Body of pancreas (tissue), 4 donors: ENCODE measurements at regions not wholly inside any gene's neighbourhood (a gene's known extent, or its start where the extent isn't known, plus 50 kb on each side); places are given as distances from the start of the nearest gene placed in this dataset.

ENCODE experiments used
- ATAC-seq: fragments of 150-250 bp; one replicate; pipeline ENCODE4 v1.9.1; 2016
- DNase-seq, 4 donors: peaks; one replicate each; pipeline ENCODE4 v3.0.0-alpha.2; 2019
- H3K27ac ChIP-seq, 4 donors: fragments of 200-600 bp; sonication (generic); 1 replicate in 3 of 4; 2 replicates in 1 of 4; pipeline versions ENCODE4 v1.5.1 to v1.6.1; 2016 to 2019; ENCODE audit warnings: mild to moderate bottlenecking in 1 of 4, mixed read lengths in 1 of 4, moderate library complexity in 1 of 4
- H3K27me3 ChIP-seq, 2 donors: fragments of 200-600 bp; sonication (generic); one replicate each; pipeline ENCODE4 v1.6.0; 2016; ENCODE audit warnings: mild to moderate bottlenecking in 1 of 2
- H3K36me3 ChIP-seq, 2 donors: fragments of 200-600 bp; sonication (generic); replicated peaks in 1 of 2; 2 replicates each; pipeline ENCODE4 v1.5.1; 2016; ENCODE audit warnings: low read depth in 2 of 2; ENCODE audit not compliant: insufficient read depth in 1 of 2
- H3K4me1 ChIP-seq: fragments of 200-600 bp; sonication (generic); one replicate; pipeline ENCODE4 v1.6.0; 2016
- H3K4me3 ChIP-seq, 2 donors: fragments of 200-600 bp; sonication (generic); 1 replicate in 1 of 2; 2 replicates in 1 of 2; pipeline ENCODE4 v1.5.1; 2016 to 2019
- H3K9me3 ChIP-seq, 3 donors: fragments of 200-600 bp; sonication (generic); 1 replicate in 2 of 3; 2 replicates in 1 of 3; pipeline ENCODE4 v1.5.1; 2016
- POLR2A ChIP-seq, 3 donors: fragments of 450-650 bp; IDR thresholded peaks; one replicate each; pipeline ENCODE4 v1.6.1; 2016; ENCODE audit warnings: antibody characterized with exemption in 3 of 3, mild to moderate bottlenecking in 2 of 3
- WGBS, 2 donors: methylation state at CpG; one replicate each; pipeline ENCODE4 v1.1.5; 2017; 5-methylcytosine and 5-hydroxymethylcytosine counted together
- intact Hi-C: fragments of 100-400 bp; cut with DNase I; formaldehyde crosslinking; loops from one replicate; pipeline ENCODE4 v1.15.1; 2023
- TF ChIP-seq, protein P1 (sequence below), 7 experiments: fragments of 450-650 bp in 4 of 7; fragments of 200-600 bp in 3 of 7; sonication (generic) in 3 of 7; IDR thresholded peaks; one replicate each; pipeline ENCODE4 v1.5.1; 2016 to 2019; ENCODE audit warnings: antibody characterized with exemption in 7 of 7

DNA sequence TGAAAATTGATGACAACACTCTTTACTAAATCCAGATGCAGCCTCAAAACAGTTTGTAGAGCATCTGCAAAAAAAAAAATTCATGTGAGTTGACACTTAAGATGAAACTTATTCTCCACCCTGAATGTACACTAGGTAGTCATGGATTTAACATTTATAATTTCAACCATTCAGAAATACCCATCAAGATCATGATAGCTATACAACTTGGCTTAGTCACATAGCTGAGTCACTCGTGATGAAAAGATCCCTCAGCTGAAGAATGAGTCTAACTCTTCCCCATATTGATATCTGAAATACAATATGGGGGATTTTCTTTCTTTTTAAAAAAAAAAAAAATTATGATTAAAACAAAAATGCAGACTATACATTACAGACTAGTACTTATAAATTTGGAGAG, 104.8 kb upstream of the PLEKHG7 start:
- TF ChIP-seq, protein P1, sequence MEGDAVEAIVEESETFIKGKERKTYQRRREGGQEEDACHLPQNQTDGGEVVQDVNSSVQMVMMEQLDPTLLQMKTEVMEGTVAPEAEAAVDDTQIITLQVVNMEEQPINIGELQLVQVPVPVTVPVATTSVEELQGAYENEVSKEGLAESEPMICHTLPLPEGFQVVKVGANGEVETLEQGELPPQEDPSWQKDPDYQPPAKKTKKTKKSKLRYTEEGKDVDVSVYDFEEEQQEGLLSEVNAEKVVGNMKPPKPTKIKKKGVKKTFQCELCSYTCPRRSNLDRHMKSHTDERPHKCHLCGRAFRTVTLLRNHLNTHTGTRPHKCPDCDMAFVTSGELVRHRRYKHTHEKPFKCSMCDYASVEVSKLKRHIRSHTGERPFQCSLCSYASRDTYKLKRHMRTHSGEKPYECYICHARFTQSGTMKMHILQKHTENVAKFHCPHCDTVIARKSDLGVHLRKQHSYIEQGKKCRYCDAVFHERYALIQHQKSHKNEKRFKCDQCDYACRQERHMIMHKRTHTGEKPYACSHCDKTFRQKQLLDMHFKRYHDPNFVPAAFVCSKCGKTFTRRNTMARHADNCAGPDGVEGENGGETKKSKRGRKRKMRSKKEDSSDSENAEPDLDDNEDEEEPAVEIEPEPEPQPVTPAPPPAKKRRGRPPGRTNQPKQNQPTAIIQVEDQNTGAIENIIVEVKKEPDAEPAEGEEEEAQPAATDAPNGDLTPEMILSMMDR (IDR thresholded peaks at IDR 0.05), result no peak
- no peak for TF ChIP-seq POLR2A (IDR thresholded peaks at IDR 0.05)
- Histone ChIP-seq H3K4me3 (no peak overlapping the region), H3K27me3 (no peaks in the 10 kb centered on the region), H3K36me3 (no peaks in the 10 kb centered on the region), H3K9me3 (peaks cover 0 to 9% (median 0%) of the 10 kb centered on the region in 3 donors), H3K27ac (no peak overlapping the region), H3K4me1 (no peaks in the 10 kb centered on the region)
- ATAC-seq (no peak), DNase-seq (no peak)
- intact Hi-C loops, result no loop called here
- 41 to 43% methylated on average over 1 of the region's 1 CpG for WGBS, 2 donors

DNA sequence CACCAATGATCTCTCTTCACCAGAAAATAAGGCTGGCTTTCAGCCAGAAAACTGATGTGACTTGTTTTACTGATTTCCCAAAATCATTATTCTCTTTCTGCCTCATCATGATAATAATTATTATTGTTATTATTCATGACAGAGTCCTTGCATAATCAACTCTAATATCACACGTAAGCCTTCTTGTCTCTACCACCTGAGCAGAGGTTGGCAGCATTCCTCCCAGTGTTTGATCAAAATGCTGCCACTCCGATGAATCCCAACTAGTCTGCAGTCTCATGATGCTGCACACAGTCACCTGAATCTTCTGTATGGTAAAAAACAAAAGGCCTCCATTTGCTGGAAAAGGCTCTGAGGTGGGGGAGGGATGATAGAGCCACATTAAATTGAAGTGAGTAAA, 105.7 kb upstream of the PLEKHG7 start:
- Histone ChIP-seq H3K4me3 (no peak overlapping the region), H3K27me3 (no peaks in the 10 kb centered on the region)

DNA sequence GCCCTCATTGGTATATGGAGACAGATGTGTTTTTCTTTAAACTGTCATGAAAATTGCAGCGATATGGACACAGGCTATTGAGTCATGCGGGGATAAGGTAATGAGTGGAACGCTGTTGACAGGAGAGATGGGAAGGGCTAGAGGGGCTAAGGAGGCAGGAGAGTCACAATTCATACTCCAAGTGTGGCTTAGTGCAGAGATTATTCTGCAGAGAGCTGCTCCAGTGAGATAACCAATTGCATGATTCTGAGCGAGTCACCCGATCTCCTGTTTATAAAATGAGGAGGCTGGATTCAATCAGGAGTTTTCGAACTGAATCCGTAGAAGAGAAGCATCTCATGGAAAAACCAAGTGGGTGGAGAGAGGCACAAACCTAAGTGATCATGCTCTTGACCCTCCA, 106.4 kb upstream of the PLEKHG7 start:
- H3K27me3 ChIP-seq, result no peaks in the 10 kb centered on the region
- ATAC-seq (no peak), DNase-seq (no peak)
- peaks cover 0 to 9% (median 0%) of the 10 kb centered on the region in 3 donors for H3K9me3 ChIP-seq
- intact Hi-C loops, result no loop called here
- TF ChIP-seq POLR2A (IDR thresholded peaks at IDR 0.05), result no peak
- TF ChIP-seq, protein P1 (IDR thresholded peaks at IDR 0.05), result no peak
- no peak overlapping the region for H3K4me3 ChIP-seq
- 80 to 84% methylated on average over 7 of the region's 7 CpGs for WGBS, 2 donors
- no peaks in the 10 kb centered on the region for H3K36me3 ChIP-seq
- H3K4me1 ChIP-seq, result no peaks in the 10 kb centered on the region
- no peak overlapping the region for H3K27ac ChIP-seq

More for the DNA sequence above, 105.7 kb upstream of the PLEKHG7 start:
- no peaks in the 10 kb centered on the region for H3K36me3 ChIP-seq
- 58 to 66% methylated on average over 2 of the region's 2 CpGs for WGBS, 2 donors
- ATAC-seq (no peak), DNase-seq (no peak)
- H3K9me3 ChIP-seq, result peaks cover 0 to 9% (median 0%) of the 10 kb centered on the region in 3 donors
- no peak overlapping the region for H3K27ac ChIP-seq
- TF ChIP-seq, protein P1 (IDR thresholded peaks at IDR 0.05), result no peak
- TF ChIP-seq POLR2A (IDR thresholded peaks at IDR 0.05), result no peak
- intact Hi-C loops, result no loop called here
- no peaks in the 10 kb centered on the region for H3K4me1 ChIP-seq

DNA sequence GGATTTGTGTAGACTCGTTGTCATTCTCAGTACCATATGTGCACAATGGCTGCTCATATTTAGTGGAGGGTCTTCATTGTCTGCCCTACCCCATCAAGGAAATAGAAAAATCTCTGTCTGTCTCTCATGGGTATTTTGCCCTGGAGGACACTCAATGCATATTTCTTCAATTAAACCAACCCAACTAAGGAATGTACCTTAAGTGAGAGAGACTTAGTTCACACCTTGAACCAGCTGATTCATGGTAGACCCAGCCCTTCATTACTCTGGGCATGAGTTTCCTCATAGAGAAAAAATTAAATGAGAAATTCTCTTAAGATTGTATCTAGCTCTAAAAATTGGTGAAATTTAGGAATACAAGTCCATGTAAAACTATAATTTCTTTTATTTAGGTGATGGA, 107.1 kb upstream of the PLEKHG7 start:
- ATAC-seq (no peak), DNase-seq (no peak)
- Histone ChIP-seq H3K27me3 (no peaks in the 10 kb centered on the region), H3K9me3 (peaks cover 0 to 9% (median 0%) of the 10 kb centered on the region in 3 donors), H3K27ac (no peak overlapping the region), H3K4me1 (no peaks in the 10 kb centered on the region), H3K4me3 (no peak overlapping the region), H3K36me3 (no peaks in the 10 kb centered on the region)
- TF ChIP-seq POLR2A (IDR thresholded peaks at IDR 0.05), result no peak
- TF ChIP-seq, protein P1 (IDR thresholded peaks at IDR 0.05), result no peak
- intact Hi-C loops, result no loop called here
- WGBS, 2 donors, result 67 to 95% methylated on average over 1 of the region's 1 CpG

DNA sequence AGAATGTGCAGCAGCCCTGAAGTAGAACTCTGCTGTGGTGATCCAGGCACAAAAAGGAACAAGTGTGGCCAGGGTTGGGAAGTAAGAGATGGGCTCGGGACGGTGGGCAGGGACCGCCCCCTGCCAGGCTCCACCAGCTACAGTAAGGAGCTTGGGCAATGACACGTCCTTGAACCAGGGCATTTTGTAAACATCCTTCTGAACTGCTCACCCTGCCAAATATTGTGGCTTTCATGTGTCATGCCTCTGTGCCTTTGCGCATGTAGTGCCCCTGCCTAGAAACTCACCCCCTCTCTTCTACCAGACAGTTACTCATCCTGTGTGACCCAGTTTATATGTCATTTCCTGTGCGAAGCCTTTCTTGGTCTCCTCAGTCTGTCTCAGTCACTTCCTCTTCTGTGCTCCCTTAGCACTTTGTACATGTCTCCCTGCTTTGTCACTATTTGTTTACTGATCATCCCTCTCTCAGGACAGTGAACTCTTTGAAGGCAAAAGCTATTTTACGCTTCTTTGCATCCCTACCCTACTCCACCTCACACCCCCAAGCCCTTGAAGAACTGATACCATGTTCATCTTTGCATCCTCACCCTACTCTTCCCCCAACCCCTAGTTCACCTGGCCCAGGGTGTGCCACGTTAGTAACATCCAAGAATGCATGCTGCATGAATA, 108.9 kb upstream of the PLEKHG7 start:
- H3K36me3 ChIP-seq, result no peaks in the 10 kb centered on the region
- no peaks in the 10 kb centered on the region for H3K4me1 ChIP-seq
- 58 to 60% methylated on average over 8 of the region's 8 CpGs for WGBS, 2 donors
- H3K9me3 ChIP-seq, result no peaks in the 10 kb centered on the region
- intact Hi-C loops, result no loop called here
- ATAC-seq (peak; percentile 45), DNase-seq (peak; percentile 11 to 76 (median 13))
- peak in 1 of 3 donors; percentile 35 for TF ChIP-seq POLR2A (IDR thresholded peaks at IDR 0.05)
- TF ChIP-seq, protein P1 (IDR thresholded peaks at IDR 0.05), result no peak
- H3K27ac ChIP-seq, result peak overlapping the region in 1 of 4 donors; percentile 74
- H3K4me3 ChIP-seq, result no peak overlapping the region
- H3K27me3 ChIP-seq, result no peaks in the 10 kb centered on the region
